NCI-H146 (cell line): ENCODE measurements at regions not wholly inside any gene's neighbourhood (a gene's known extent, or its start where the extent isn't known, plus 50 kb on each side); places are given as distances from the start of the nearest gene placed in this dataset.

ENCODE experiments used
- DNase-seq: peaks from one replicate; lab custom pipeline; 2025; lab: John Stamatoyannopoulos, UW

- DNase-seq: no peak
Measured at GRCh38 chr16:73529303-73530012, 481.5 kb upstream of the ZFHX3 start.

GRCh38 chr16:73527187-73527586 lies 479.3 kb upstream of the ZFHX3 start:
- no peak for DNase-seq

- DNase-seq: no peak
Measured at GRCh38 chr16:73526011-73526804, 478.3 kb upstream of the ZFHX3 start.

- no peak for DNase-seq
Measured at GRCh38 chr16:73523209-73523608, 475.3 kb upstream of the ZFHX3 start.

- no peak for DNase-seq
Measured at GRCh38 chr16:73521499-73521898, 473.6 kb upstream of the ZFHX3 start.

GRCh38 chr16:73515616-73516015 lies 467.7 kb upstream of the ZFHX3 start:
- no peak for DNase-seq

- DNase-seq: no peak
Measured at GRCh38 chr16:73510852-73511251, 462.9 kb upstream of the ZFHX3 start.

- DNase-seq: no peak
Measured at GRCh38 chr16:73506568-73507056, 458.7 kb upstream of the ZFHX3 start.

GRCh38 chr16:73505577-73505976 lies 457.6 kb upstream of the ZFHX3 start:
- DNase-seq: no peak

- no peak for DNase-seq
Measured at GRCh38 chr16:73504591-73505575, 457.0 kb upstream of the ZFHX3 start.

GRCh38 chr16:73503093-73503492 lies 455.2 kb upstream of the ZFHX3 start:
- DNase-seq: no peak

GRCh38 chr16:73499276-73499675 lies 451.3 kb upstream of the ZFHX3 start:
- no peak for DNase-seq

GRCh38 chr16:73485880-73486279 lies 438.0 kb upstream of the ZFHX3 start:
- no peak for DNase-seq

GRCh38 chr16:73483934-73484711 lies 436.2 kb upstream of the ZFHX3 start:
- DNase-seq: no peak

GRCh38 chr16:73483076-73483791 lies 435.3 kb upstream of the ZFHX3 start:
- no peak for DNase-seq

GRCh38 chr16:73482310-73482709 lies 434.4 kb upstream of the ZFHX3 start:
- no peak for DNase-seq

- DNase-seq: no peak
Measured at GRCh38 chr16:73480381-73480780, 432.5 kb upstream of the ZFHX3 start.

GRCh38 chr16:73473713-73474112 lies 425.8 kb upstream of the ZFHX3 start:
- no peak for DNase-seq

- no peak for DNase-seq
Measured at GRCh38 chr16:73464834-73465233, 416.9 kb upstream of the ZFHX3 start.

- no peak for DNase-seq
Measured at GRCh38 chr16:73459586-73459985, 411.7 kb upstream of the ZFHX3 start.

- DNase-seq: no peak
Measured at GRCh38 chr16:73457851-73458250, 409.9 kb upstream of the ZFHX3 start.
